ENCODE measurements at regions not wholly inside any gene's neighbourhood (a gene's known extent, or its start where the extent isn't known, plus 50 kb on each side); places are given as distances from the start of the nearest gene placed in this dataset.

DNA sequence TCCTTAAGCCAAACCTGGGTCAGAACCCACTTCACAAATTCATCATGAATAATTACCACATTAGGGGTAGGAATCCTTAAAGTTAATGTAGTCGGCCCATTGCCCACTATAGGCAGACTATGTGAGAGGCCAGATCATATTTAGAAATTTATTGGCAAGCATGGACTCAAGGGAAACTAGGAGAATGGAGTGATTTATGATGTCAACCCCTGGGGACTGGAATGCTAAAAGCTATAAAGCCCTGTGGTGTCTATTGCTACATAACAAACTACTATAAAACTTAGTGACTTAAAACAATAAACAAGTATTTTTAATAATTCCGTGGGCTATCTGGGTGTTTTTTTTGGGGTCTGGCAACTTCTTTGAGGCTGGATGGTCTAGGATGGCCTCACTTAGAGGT is 93.9 kb downstream of the PPP1R2C start:
- no peak for ATAC-seq (ENCODE audit: insufficient number of reproducible peaks, low FRiP score, low read depth)
- H3K27me3 ChIP-seq (replicated peaks; ENCODE audit: insufficient read depth), result no peaks in the 10 kb centered on the region
- H3K36me3 ChIP-seq, result no peaks in the 10 kb centered on the region
- no peak for DNase-seq (ENCODE audit: low spot score)
- TF ChIP-seq, protein P1, sequence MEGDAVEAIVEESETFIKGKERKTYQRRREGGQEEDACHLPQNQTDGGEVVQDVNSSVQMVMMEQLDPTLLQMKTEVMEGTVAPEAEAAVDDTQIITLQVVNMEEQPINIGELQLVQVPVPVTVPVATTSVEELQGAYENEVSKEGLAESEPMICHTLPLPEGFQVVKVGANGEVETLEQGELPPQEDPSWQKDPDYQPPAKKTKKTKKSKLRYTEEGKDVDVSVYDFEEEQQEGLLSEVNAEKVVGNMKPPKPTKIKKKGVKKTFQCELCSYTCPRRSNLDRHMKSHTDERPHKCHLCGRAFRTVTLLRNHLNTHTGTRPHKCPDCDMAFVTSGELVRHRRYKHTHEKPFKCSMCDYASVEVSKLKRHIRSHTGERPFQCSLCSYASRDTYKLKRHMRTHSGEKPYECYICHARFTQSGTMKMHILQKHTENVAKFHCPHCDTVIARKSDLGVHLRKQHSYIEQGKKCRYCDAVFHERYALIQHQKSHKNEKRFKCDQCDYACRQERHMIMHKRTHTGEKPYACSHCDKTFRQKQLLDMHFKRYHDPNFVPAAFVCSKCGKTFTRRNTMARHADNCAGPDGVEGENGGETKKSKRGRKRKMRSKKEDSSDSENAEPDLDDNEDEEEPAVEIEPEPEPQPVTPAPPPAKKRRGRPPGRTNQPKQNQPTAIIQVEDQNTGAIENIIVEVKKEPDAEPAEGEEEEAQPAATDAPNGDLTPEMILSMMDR (IDR thresholded peaks at IDR 0.05), result no peak
- no peak overlapping the region for H3K4me3 ChIP-seq
- no peak overlapping the region for H3K27ac ChIP-seq
- H3K4me1 ChIP-seq (ENCODE audit: control insufficient read depth in 1 of 2, low read depth in 2 of 2), result no peaks in the 10 kb centered on the region
- no peaks in the 10 kb centered on the region for H3K9me3 ChIP-seq

DNA sequence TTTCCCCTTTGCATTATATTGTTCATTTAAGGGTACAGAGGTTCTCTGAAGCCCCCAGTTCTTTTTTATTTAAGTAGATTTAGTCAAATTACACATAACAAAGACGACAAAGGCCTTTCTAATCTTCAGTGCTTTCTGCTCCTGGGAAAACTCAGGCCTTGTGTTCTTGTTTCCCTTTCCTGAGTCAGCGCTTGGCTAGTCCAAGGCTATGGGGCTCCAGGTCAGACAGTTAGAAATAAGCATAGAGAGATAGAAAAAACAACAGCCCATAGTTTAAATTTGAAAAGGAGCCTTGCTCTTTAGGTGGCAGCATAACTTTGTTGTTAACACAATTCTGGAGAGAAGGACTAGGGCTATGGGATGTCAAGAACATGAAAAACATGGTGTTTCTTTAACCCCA is 97.3 kb downstream of the PPP1R2C start:
- no peak overlapping the region for H3K4me3 ChIP-seq
- H3K9me3 ChIP-seq, result no peaks in the 10 kb centered on the region
- no peaks in the 10 kb centered on the region for H3K27me3 ChIP-seq (replicated peaks; ENCODE audit: insufficient read depth)
- ATAC-seq (ENCODE audit: insufficient number of reproducible peaks, low FRiP score, low read depth), result no peak
- no peaks in the 10 kb centered on the region for H3K4me1 ChIP-seq (ENCODE audit: control insufficient read depth in 1 of 2, low read depth in 2 of 2)
- DNase-seq (ENCODE audit: low spot score), result no peak
- H3K36me3 ChIP-seq, result no peaks in the 10 kb centered on the region
- H3K27ac ChIP-seq, result no peak overlapping the region
- TF ChIP-seq, protein P1 (IDR thresholded peaks at IDR 0.05), result no peak

DNA sequence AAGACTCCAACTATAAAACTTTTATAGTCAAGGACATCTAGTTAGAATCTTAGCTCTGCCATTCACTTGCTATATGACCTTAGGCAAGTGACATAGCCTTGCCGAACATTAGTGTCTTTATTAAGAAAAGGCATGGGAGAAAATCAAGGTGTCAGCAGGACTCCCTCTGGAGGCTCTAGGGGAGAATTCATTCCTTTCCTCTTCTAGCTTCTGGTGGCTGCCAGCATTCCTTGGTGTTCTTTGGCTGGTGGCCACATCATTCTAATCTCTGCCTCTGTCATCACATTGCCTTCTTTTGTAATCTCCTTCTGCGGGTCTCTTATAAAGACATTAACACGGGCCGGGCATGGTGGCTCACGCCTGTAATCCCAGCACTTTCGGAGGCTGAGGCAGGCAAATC is 99.8 kb downstream of the PPP1R2C start:
- TF ChIP-seq, protein P1 (IDR thresholded peaks at IDR 0.05), result no peak
- Histone ChIP-seq H3K27me3 (replicated peaks; ENCODE audit: insufficient read depth) (no peaks in the 10 kb centered on the region), H3K4me3 (no peak overlapping the region), H3K36me3 (no peaks in the 10 kb centered on the region), H3K27ac (no peak overlapping the region), H3K9me3 (no peaks in the 10 kb centered on the region), H3K4me1 (ENCODE audit: control insufficient read depth in 1 of 2, low read depth in 2 of 2) (no peaks in the 10 kb centered on the region)
- peak; percentile 2 for DNase-seq (ENCODE audit: low spot score)
- ATAC-seq (ENCODE audit: insufficient number of reproducible peaks, low FRiP score, low read depth), result no peak

DNA sequence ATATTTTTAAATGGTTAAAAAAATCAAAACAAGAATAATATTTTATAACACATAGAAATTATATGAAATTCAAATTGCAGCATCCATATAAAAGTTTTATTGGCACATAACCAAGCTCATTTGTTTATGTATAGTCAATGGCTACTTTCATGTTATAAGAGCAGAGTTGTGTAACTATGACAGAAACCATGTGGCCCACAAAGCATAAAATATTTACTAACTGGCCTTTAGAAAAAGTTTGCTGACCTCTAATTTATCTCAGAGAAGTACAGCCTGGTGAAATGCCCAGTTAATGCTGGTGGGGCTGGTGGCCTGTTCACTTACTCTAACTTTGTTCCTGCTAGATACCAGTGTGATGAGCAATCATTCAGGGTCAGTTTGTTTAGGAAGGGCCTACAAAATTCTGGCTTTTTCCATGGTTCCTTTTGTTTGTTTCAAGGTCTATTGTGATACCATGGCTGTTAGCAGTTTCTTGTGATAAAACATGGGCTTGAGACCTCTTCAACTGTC is 104.6 kb downstream of the PPP1R2C start:
- Histone ChIP-seq H3K4me3 (no peak overlapping the region), H3K36me3 (no peaks in the 10 kb centered on the region), H3K27me3 (replicated peaks; ENCODE audit: insufficient read depth) (no peaks in the 10 kb centered on the region), H3K4me1 (ENCODE audit: control insufficient read depth in 1 of 2, low read depth in 2 of 2) (no peaks in the 10 kb centered on the region), H3K27ac (no peak overlapping the region), H3K9me3 (no peaks in the 10 kb centered on the region)
- TF ChIP-seq, protein P1 (IDR thresholded peaks at IDR 0.05), result no peak
- ATAC-seq (ENCODE audit: insufficient number of reproducible peaks, low FRiP score, low read depth) (no peak), DNase-seq (ENCODE audit: low spot score) (no peak)

DNA sequence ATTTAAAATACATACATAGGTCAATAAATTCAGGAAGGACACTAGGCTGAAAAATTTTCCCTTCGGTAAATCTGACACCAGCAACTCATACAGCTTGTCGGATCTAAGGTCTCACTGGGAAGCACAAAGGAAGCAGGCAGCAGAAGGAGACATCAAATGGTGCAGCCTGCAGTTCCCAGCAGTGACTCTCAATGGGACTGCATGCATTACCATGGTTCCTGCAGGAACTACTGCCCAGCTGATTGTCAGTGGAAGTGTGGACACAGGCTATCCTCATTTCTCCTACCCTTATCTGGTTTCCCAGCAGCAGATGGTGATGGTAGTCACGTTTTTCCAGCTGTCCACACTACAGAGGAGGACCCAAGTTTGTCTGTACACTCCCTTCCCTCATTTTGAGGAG is 113.3 kb downstream of the PPP1R2C start:
- Histone ChIP-seq H3K27me3 (replicated peaks; ENCODE audit: insufficient read depth) (no peaks in the 10 kb centered on the region), H3K27ac (no peak overlapping the region), H3K4me3 (no peak overlapping the region), H3K36me3 (no peaks in the 10 kb centered on the region), H3K9me3 (no peaks in the 10 kb centered on the region), H3K4me1 (ENCODE audit: control insufficient read depth in 1 of 2, low read depth in 2 of 2) (no peaks in the 10 kb centered on the region)
- ATAC-seq (ENCODE audit: insufficient number of reproducible peaks, low FRiP score, low read depth), result no peak
- TF ChIP-seq, protein P1 (IDR thresholded peaks at IDR 0.05), result no peak
- no peak for DNase-seq (ENCODE audit: low spot score)
